GM23248 (cell line): ENCODE measurements at regions not wholly inside any gene's neighbourhood (a gene's known extent, or its start where the extent isn't known, plus 50 kb on each side); places are given as distances from the start of the nearest gene placed in this dataset.
"Not testable (repeated sequence)": the region's sequence is repeated elsewhere in the genome, so short reads cannot be mapped to it uniquely, and the experiment has no call there.

Experiments used
- DNase-seq: peaks from one replicate; pipeline ENCODE4 v3.0.0-alpha.2; 2015
- H2AFZ ChIP-seq: fragments of 200-600 bp; sonication (generic); 2 replicates; pipeline ENCODE4 v1.6.1; 2016; ENCODE audit warnings: antibody characterized with exemption
- H3F3A ChIP-seq: fragments of 200-600 bp; sonication (generic); 2 replicates; pipeline ENCODE4 v1.6.1; 2016; ENCODE audit warnings: mild to moderate bottlenecking, antibody characterized with exemption, mixed run types; ENCODE audit not compliant: insufficient read depth
- H3K27ac ChIP-seq: fragments of 200-600 bp; sonication (generic); 2 replicates; pipeline ENCODE4 v1.5.1; 2016; ENCODE audit warnings: mild to moderate bottlenecking
- H3K27me3 ChIP-seq: fragments of 200-600 bp; sonication (generic); replicated peaks from 2 replicates; pipeline ENCODE4 v1.6.1; 2016; ENCODE audit warnings: mild to moderate bottlenecking; ENCODE audit not compliant: insufficient read depth
- H3K36me3 ChIP-seq: fragments of 200-600 bp; sonication (generic); 2 replicates; pipeline ENCODE4 v1.6.1; 2016; ENCODE audit warnings: low read depth, mild to moderate bottlenecking
- H3K4me1 ChIP-seq: fragments of 200-600 bp; sonication (generic); 2 replicates; pipeline ENCODE4 v1.6.1; 2016; ENCODE audit warnings: mild to moderate bottlenecking; ENCODE audit not compliant: insufficient read depth
- H3K4me2 ChIP-seq: fragments of 200-600 bp; sonication (generic); one replicate; pipeline ENCODE4 v1.6.1; 2016; ENCODE audit warnings: mild to moderate bottlenecking; ENCODE audit not compliant: unreplicated experiment
- H3K4me3 ChIP-seq: fragments of 200-600 bp; sonication (generic); 2 replicates; pipeline ENCODE4 v1.5.1; 2016; ENCODE audit warnings: mild to moderate bottlenecking
- H3K79me2 ChIP-seq: fragments of 200-600 bp; sonication (generic); 2 replicates; pipeline ENCODE4 v1.6.1; 2016; ENCODE audit warnings: mild to moderate bottlenecking; ENCODE audit not compliant: insufficient read depth
- H3K9ac ChIP-seq: fragments of 200-600 bp; sonication (generic); 2 replicates; pipeline ENCODE4 v1.6.1; 2016; ENCODE audit warnings: mild to moderate bottlenecking
- H3K9me2 ChIP-seq: fragments of 200-600 bp; sonication (generic); 2 replicates; pipeline ENCODE4 v1.6.1; 2016; ENCODE audit warnings: mixed run types, mild to moderate bottlenecking, moderate library complexity; ENCODE audit not compliant: insufficient read depth
- H3K9me3 ChIP-seq: fragments of 200-600 bp; sonication (generic); one replicate; pipeline ENCODE4 v1.6.1; 2017; ENCODE audit warnings: low read depth
- H4K20me1 ChIP-seq: fragments of 200-600 bp; sonication (generic); 2 replicates; pipeline ENCODE4 v1.6.0; 2016; ENCODE audit not compliant: insufficient read depth
- EZH2 ChIP-seq: fragments of 200-600 bp; sonication (generic); IDR thresholded peaks from 2 replicates; pipeline ENCODE4 v1.6.1; 2018; ENCODE audit warnings: antibody characterized with exemption, mild to moderate bottlenecking; ENCODE audit not compliant: insufficient read depth, poor library complexity, severe bottlenecking
- EZH2phosphoT487 ChIP-seq: fragments of 200-600 bp; sonication (generic); IDR thresholded peaks from 2 replicates; pipeline ENCODE4 v1.6.1; 2018; ENCODE audit warnings: antibody characterized with exemption, moderate library complexity, mild to moderate bottlenecking, low read depth; ENCODE audit not compliant: insufficient read depth
- WGBS, 2 experiments: methylation state at CpG; one replicate each; pipeline ENCODE4 v1.1.6; 2015 to 2017; ENCODE audit warnings: low lambda C conversion rate in 2 of 2, low coverage in 1 of 2; ENCODE audit errors: missing lambda C conversion rate in 2 of 2; 5-methylcytosine and 5-hydroxymethylcytosine counted together
- in situ Hi-C: fragments of 300-500 bp; cut with MboI; formaldehyde crosslinking; loops from 2 replicates; pipeline ENCODE4 v1.15.0; 2020

- H3K36me3 ChIP-seq = no peaks in the 10 kb centered on the region
- H3K9me2 ChIP-seq = no peaks in the 10 kb centered on the region
- in situ Hi-C loops = no loop called here
- H2AFZ ChIP-seq = no peak overlapping the region
- no peak overlapping the region for H3K4me2 ChIP-seq
- no peaks in the 10 kb centered on the region for H3K79me2 ChIP-seq
- H3K9ac ChIP-seq = no peak overlapping the region
- H4K20me1 ChIP-seq = no peaks in the 10 kb centered on the region
- H3K9me3 ChIP-seq = no peaks in the 10 kb centered on the region
- H3K4me1 ChIP-seq = 0 out of 2 replicates have a peak, but pooled peaks cover 5% of the 10 kb centered on the region
- H3K27ac ChIP-seq = no peak overlapping the region
- no peaks in the 10 kb centered on the region for H3K27me3 ChIP-seq
- H3F3A ChIP-seq = no peaks in the 10 kb centered on the region
- peak; percentile 48 for DNase-seq
- H3K4me3 ChIP-seq = no peak overlapping the region
- WGBS, 2 experiments = 17 to 54% methylated on average over 1 to 2 of the region's 2 CpGs
- TF ChIP-seq EZH2phosphoT487 (no peak), EZH2 (no peak)
Measured at GRCh38 chrX:10685923-10686595, 65.7 kb upstream of the MID1 start.

- H3K4me2 ChIP-seq, DNase-seq, H3K27me3 ChIP-seq, H3K27ac ChIP-seq, H3K79me2 ChIP-seq, in situ Hi-C loops, H3K9me3 ChIP-seq, H3K4me1 ChIP-seq, H3K36me3 ChIP-seq, H4K20me1 ChIP-seq, H3K4me3 ChIP-seq, H3F3A ChIP-seq, H2AFZ ChIP-seq, H3K9me2 ChIP-seq, H3K9ac ChIP-seq: not testable (repeated sequence)
- WGBS, 2 experiments = 77% methylated on average over 4 of the region's 4 CpGs
Measured at GRCh38 chrX:10691751-10692150, 71.4 kb upstream of the MID1 start.

GRCh38 chrX:10697616-10698317 is 77.4 kb upstream of the MID1 start:
- Histone ChIP-seq H3K36me3 (no peaks in the 10 kb centered on the region), H3K4me3 (no peak overlapping the region), H3K27ac (no peak overlapping the region), H3K79me2 (no peaks in the 10 kb centered on the region), H3K27me3 (no peaks in the 10 kb centered on the region), H3K9me3 (no peaks in the 10 kb centered on the region), H4K20me1 (no peaks in the 10 kb centered on the region), H3K4me1 (no peaks in the 10 kb centered on the region), H3K4me2 (no peak overlapping the region), H3F3A (no peaks in the 10 kb centered on the region), H3K9me2 (no peaks in the 10 kb centered on the region), H3K9ac (no peak overlapping the region), H2AFZ (no peak overlapping the region)
- 34 to 40% methylated on average over 7 of the region's 7 CpGs for WGBS, 2 experiments
- DNase-seq = no peak
- in situ Hi-C loops = no loop called here
- TF ChIP-seq EZH2phosphoT487 (no peak), EZH2 (no peak)

GRCh38 chrX:10698318-10698640 is 77.9 kb upstream of the MID1 start:
- Histone ChIP-seq H3K36me3 (no peaks in the 10 kb centered on the region), H4K20me1 (no peaks in the 10 kb centered on the region), H3K27ac (no peak overlapping the region), H3K9me3 (no peaks in the 10 kb centered on the region), H3K4me2 (no peak overlapping the region), H2AFZ (no peak overlapping the region), H3K4me3 (no peak overlapping the region), H3F3A (no peaks in the 10 kb centered on the region), H3K79me2 (no peaks in the 10 kb centered on the region), H3K27me3 (no peaks in the 10 kb centered on the region), H3K4me1 (no peaks in the 10 kb centered on the region), H3K9me2 (no peaks in the 10 kb centered on the region), H3K9ac (no peak overlapping the region)
- DNase-seq = no peak
- in situ Hi-C loops = no loop called here
- 96 to 100% methylated on average over 1 of the region's 1 CpG for WGBS, 2 experiments
- TF ChIP-seq EZH2 = no peak
- no peak for TF ChIP-seq EZH2phosphoT487

- Histone ChIP-seq H2AFZ (no peak overlapping the region), H3K79me2 (no peaks in the 10 kb centered on the region), H3K36me3 (no peaks in the 10 kb centered on the region), H3K9me2 (no peaks in the 10 kb centered on the region), H3F3A (no peaks in the 10 kb centered on the region), H3K4me2 (no peak overlapping the region), H3K9ac (no peak overlapping the region), H3K4me3 (no peak overlapping the region), H3K27ac (no peak overlapping the region), H3K4me1 (no peaks in the 10 kb centered on the region), H3K9me3 (no peaks in the 10 kb centered on the region), H4K20me1 (no peaks in the 10 kb centered on the region), H3K27me3 (no peaks in the 10 kb centered on the region)
- TF ChIP-seq EZH2 (no peak), EZH2phosphoT487 (no peak)
- WGBS, 2 experiments = 8 to 10% methylated on average over 4 of the region's 4 CpGs
- in situ Hi-C loops = no loop called here
- DNase-seq = no peak
Measured at GRCh38 chrX:10702031-10702430, 81.6 kb upstream of the MID1 start.

GRCh38 chrX:10706342-10706741 is 86.0 kb upstream of the MID1 start:
- H3K27me3 ChIP-seq, H3K4me1 ChIP-seq, H3F3A ChIP-seq, H3K79me2 ChIP-seq, H2AFZ ChIP-seq, H3K27ac ChIP-seq, H3K4me3 ChIP-seq, H3K4me2 ChIP-seq, H3K9me3 ChIP-seq, DNase-seq, H4K20me1 ChIP-seq, H3K36me3 ChIP-seq, H3K9me2 ChIP-seq, H3K9ac ChIP-seq, in situ Hi-C loops: not testable (repeated sequence)
- WGBS, 2 experiments = 88 to 90% methylated on average over 3 of the region's 3 CpGs
